ENCODE measurements at regions not wholly inside any gene's neighbourhood (a gene's known extent, or its start where the extent isn't known, plus 50 kb on each side); places are given as distances from the start of the nearest gene placed in this dataset.

- Mint-ChIP-seq H3K9me3 (ENCODE audit: unreplicated experiment) (no peaks in the 10 kb centered on the region), H3K27me3 (ENCODE audit: unreplicated experiment) (no peaks in the 10 kb centered on the region), H3K4me1 (ENCODE audit: unreplicated experiment) (peaks cover 8% of the 10 kb centered on the region), H3K36me3 (ENCODE audit: unreplicated experiment) (no peaks in the 10 kb centered on the region), H3K27ac (ENCODE audit: unreplicated experiment) (no peak overlapping the region), H3K4me3 (ENCODE audit: unreplicated experiment) (no peak overlapping the region)
- no peak for TF ChIP-seq CTCF (IDR thresholded peaks at IDR 0.05)
- peak; percentile 85 for DNase-seq (ENCODE audit: extremely low spot score, unreplicated experiment)
Measured at GRCh38 chr7:124480036-124480820, 285.4 kb downstream of the GPR37 start.

- no peak for TF ChIP-seq CTCF (IDR thresholded peaks at IDR 0.05)
- Mint-ChIP-seq H3K27me3 (ENCODE audit: unreplicated experiment) (no peaks in the 10 kb centered on the region), H3K4me3 (ENCODE audit: unreplicated experiment) (no peak overlapping the region), H3K36me3 (ENCODE audit: unreplicated experiment) (no peaks in the 10 kb centered on the region), H3K27ac (ENCODE audit: unreplicated experiment) (no peak overlapping the region), H3K4me1 (ENCODE audit: unreplicated experiment) (peaks cover 38% of the 10 kb centered on the region), H3K9me3 (ENCODE audit: unreplicated experiment) (peaks cover 4% of the 10 kb centered on the region)
- DNase-seq (ENCODE audit: extremely low spot score, unreplicated experiment), result no peak
Measured at GRCh38 chr7:124462249-124462648, 303.3 kb downstream of the GPR37 start.

DNA sequence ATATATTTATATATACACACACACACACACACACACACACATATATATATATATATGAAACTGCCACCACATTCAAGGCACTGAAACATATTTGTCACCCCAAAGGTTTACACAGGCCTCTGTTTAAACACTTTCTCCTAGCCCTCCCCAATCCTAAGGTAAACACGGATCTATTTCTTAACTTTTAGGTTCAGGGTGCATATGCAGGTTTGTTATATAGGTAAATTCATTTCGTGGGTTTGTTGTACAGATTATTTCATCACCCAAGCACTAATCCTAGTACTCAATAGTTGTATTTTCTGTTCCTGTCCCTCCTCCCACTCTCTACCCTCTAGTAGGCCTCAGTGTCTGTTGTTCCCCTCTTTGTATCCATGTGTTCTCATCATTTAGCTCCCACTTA, 305.0 kb downstream of the GPR37 start:
- no peaks in the 10 kb centered on the region for H3K27me3 Mint-ChIP-seq (ENCODE audit: unreplicated experiment)
- H3K9me3 Mint-ChIP-seq (ENCODE audit: unreplicated experiment), result peaks cover 4% of the 10 kb centered on the region
- peaks cover 44% of the 10 kb centered on the region for H3K4me1 Mint-ChIP-seq (ENCODE audit: unreplicated experiment)
- no peak for DNase-seq (ENCODE audit: extremely low spot score, unreplicated experiment)
- H3K4me3 Mint-ChIP-seq (ENCODE audit: unreplicated experiment), result no peak overlapping the region
- no peaks in the 10 kb centered on the region for H3K36me3 Mint-ChIP-seq (ENCODE audit: unreplicated experiment)
- no peak for TF ChIP-seq CTCF (IDR thresholded peaks at IDR 0.05)
- peak overlapping the region; percentile 18 for H3K27ac Mint-ChIP-seq (ENCODE audit: unreplicated experiment)

GRCh38 chr7:124460056-124460450, 305.5 kb downstream of the GPR37 start:
- Mint-ChIP-seq H3K27me3 (ENCODE audit: unreplicated experiment) (no peaks in the 10 kb centered on the region), H3K9me3 (ENCODE audit: unreplicated experiment) (peaks cover 4% of the 10 kb centered on the region), H3K4me3 (ENCODE audit: unreplicated experiment) (no peak overlapping the region), H3K36me3 (ENCODE audit: unreplicated experiment) (no peaks in the 10 kb centered on the region), H3K4me1 (ENCODE audit: unreplicated experiment) (peaks cover 45% of the 10 kb centered on the region), H3K27ac (ENCODE audit: unreplicated experiment) (peak overlapping the region; percentile 65)
- TF ChIP-seq CTCF (IDR thresholded peaks at IDR 0.05), result no peak
- DNase-seq (ENCODE audit: extremely low spot score, unreplicated experiment), result no peak

- H3K4me3 Mint-ChIP-seq (ENCODE audit: unreplicated experiment), result no peak overlapping the region
- H3K9me3 Mint-ChIP-seq (ENCODE audit: unreplicated experiment), result no peaks in the 10 kb centered on the region
- no peak for TF ChIP-seq CTCF (IDR thresholded peaks at IDR 0.05)
- peak overlapping the region; percentile 65 for H3K27ac Mint-ChIP-seq (ENCODE audit: unreplicated experiment)
- no peak for DNase-seq (ENCODE audit: extremely low spot score, unreplicated experiment)
- no peaks in the 10 kb centered on the region for H3K36me3 Mint-ChIP-seq (ENCODE audit: unreplicated experiment)
- peaks cover 45% of the 10 kb centered on the region for H3K4me1 Mint-ChIP-seq (ENCODE audit: unreplicated experiment)
- no peaks in the 10 kb centered on the region for H3K27me3 Mint-ChIP-seq (ENCODE audit: unreplicated experiment)
Measured at GRCh38 chr7:124459101-124460055, 306.2 kb downstream of the GPR37 start.

Data from osteocyte (in vitro differentiated cells).